ENCODE measurements at regions not wholly inside any gene's neighbourhood (a gene's known extent, or its start where the extent isn't known, plus 50 kb on each side); places are given as distances from the start of the nearest gene placed in this dataset.
"Not testable (repeated sequence)": the region's sequence is repeated elsewhere in the genome, so short reads cannot be mapped to it uniquely, and the experiment has no call there.

DNA sequence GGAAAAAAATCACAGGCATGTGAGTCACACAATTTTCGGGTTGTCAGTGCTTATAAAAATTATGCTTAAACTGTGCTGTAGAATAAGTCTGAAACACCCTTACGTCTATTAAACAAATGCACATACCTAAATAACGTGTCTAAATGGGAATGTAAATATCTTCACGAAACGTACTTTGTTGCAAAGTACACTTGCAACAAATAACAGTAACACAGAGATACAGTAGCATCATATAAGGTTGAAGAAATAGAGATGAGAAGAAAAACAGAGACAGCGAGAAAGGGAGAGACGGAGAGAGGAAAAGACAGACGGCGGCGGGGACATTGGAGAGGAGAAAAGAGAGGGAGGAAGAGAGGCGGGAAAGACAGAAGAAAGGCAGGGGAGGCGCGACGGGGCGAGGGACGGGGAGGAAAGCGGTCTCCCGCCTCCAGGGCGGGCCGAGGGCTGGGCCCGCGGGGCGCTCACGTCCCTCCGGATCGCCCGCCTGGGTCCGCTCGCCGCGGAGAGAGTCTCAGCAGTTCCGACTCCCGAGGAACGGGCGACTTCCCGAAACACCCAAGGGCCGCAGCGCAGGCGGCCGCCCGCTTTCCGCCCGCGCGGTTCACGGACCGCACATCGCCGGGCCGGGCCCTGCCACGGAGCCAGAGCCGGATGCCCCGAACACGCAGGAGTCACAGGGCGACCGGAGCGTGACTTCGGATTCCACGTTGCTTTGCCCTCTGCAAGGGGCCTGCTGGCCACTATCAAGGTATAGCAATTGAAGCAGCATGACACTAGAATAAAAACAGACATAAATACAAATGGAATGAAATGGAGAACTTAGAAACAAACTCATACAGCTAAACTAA lies 153.4 kb downstream of the LMLN start:
- Histone ChIP-seq H3K4ac (ENCODE audit: low read depth in 1 of 2, low read length in 2 of 2) (no peak overlapping the region), H2BK12ac (ENCODE audit: low read length in 2 of 2) (no peak overlapping the region), H3K4me1 (ENCODE audit: control insufficient read depth, insufficient read depth, low read depth, low read length) (peaks cover 5% of the 10 kb centered on the region), H4K91ac (ENCODE audit: low read length) (no peak overlapping the region), H3K27me3 (ENCODE audit: control insufficient read depth in 1 of 2, insufficient read depth in 1 of 2, low read length in 2 of 2) (peaks cover 45 to 76% of the 10 kb centered on the region in 2 experiments), H3K36me3 (ENCODE audit: control insufficient read depth in 1 of 2, insufficient read depth in 2 of 2, low read depth in 1 of 2, low read length in 2 of 2) (no peaks in the 10 kb centered on the region), H2BK120ac (ENCODE audit: low read depth, low read length) (no peak overlapping the region), H3K14ac (ENCODE audit: low read length in 2 of 2) (no peak overlapping the region), H3K23ac (ENCODE audit: low read length in 2 of 2) (no peak overlapping the region), H2AFZ (ENCODE audit: low read depth, low read length) (peak overlapping the region; percentile 1), H3K4me2 (ENCODE audit: low read length, poor library complexity, severe bottlenecking) (peak overlapping the region; percentile 67), H3K9me3 (ENCODE audit: control insufficient read depth, low read length) (no peaks in the 10 kb centered on the region), H2BK5ac (ENCODE audit: low read depth, low read length, poor library complexity, severe bottlenecking) (no peak overlapping the region), H2AK5ac (ENCODE audit: low read length, severe bottlenecking) (no peak overlapping the region), H3K27ac (ENCODE audit: low read length, poor library complexity, severe bottlenecking) (no peak overlapping the region), H2BK15ac (ENCODE audit: low read depth, poor library complexity, severe bottlenecking) (no peak overlapping the region), H3K18ac (ENCODE audit: low read depth in 1 of 2, low read length in 2 of 2) (no peak overlapping the region), H3K79me1 (replicated peaks; ENCODE audit: low read length, poor library complexity, severe bottlenecking) (no peaks in the 10 kb centered on the region), H3K4me3 (ENCODE audit: insufficient read depth in 1 of 2, low read depth in 1 of 2, low read length in 2 of 2) (peak overlapping the region; percentile 7 to 65), H4K8ac (ENCODE audit: low read length) (no peak overlapping the region), H3K9ac (ENCODE audit: low read length) (peak overlapping the region; percentile 12)
- DNase-seq = peak; percentile 3
- 7% methylated on average over 31 of the region's 59 CpGs for WGBS

DNA sequence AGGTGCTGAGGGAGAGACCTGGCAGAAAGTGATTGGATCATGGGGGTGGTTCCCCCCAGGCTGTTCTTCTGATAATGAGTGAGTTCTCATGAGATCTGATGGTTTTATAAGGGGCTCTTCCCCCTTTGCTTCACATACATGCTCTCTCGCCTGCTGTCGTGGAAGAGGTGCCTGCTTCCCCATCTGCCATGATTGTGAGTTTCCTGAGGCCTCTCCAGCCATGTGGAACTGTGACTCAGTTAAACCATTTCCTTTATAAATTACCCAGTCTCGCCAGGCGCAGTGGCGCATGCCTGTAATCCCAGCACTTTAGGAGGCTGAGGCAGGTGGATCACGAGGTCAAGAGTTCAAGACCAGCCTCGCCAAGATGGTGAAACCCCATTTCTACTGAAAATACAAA lies 154.5 kb downstream of the LMLN start:
- H4K91ac ChIP-seq (ENCODE audit: low read length); DNase-seq; H3K23ac ChIP-seq (ENCODE audit: low read length in 2 of 2); H3K79me1 ChIP-seq (replicated peaks; ENCODE audit: low read length, poor library complexity, severe bottlenecking); H2BK120ac ChIP-seq (ENCODE audit: low read depth, low read length); H3K27ac ChIP-seq (ENCODE audit: low read length, poor library complexity, severe bottlenecking); H3K36me3 ChIP-seq (ENCODE audit: control insufficient read depth in 1 of 2, insufficient read depth in 2 of 2, low read depth in 1 of 2, low read length in 2 of 2); H3K4ac ChIP-seq (ENCODE audit: low read depth in 1 of 2, low read length in 2 of 2); H3K4me2 ChIP-seq (ENCODE audit: low read length, poor library complexity, severe bottlenecking); H3K4me1 ChIP-seq (ENCODE audit: control insufficient read depth, insufficient read depth, low read depth, low read length); H2BK5ac ChIP-seq (ENCODE audit: low read depth, low read length, poor library complexity, severe bottlenecking); H3K4me3 ChIP-seq (ENCODE audit: insufficient read depth in 1 of 2, low read depth in 1 of 2, low read length in 2 of 2); H2AK5ac ChIP-seq (ENCODE audit: low read length, severe bottlenecking); H2BK15ac ChIP-seq (ENCODE audit: low read depth, poor library complexity, severe bottlenecking); H2BK12ac ChIP-seq (ENCODE audit: low read length in 2 of 2); H3K18ac ChIP-seq (ENCODE audit: low read depth in 1 of 2, low read length in 2 of 2); H4K8ac ChIP-seq (ENCODE audit: low read length); H3K14ac ChIP-seq (ENCODE audit: low read length in 2 of 2); H2AFZ ChIP-seq (ENCODE audit: low read depth, low read length); H3K9me3 ChIP-seq (ENCODE audit: control insufficient read depth, low read length); H3K9ac ChIP-seq (ENCODE audit: low read length): not testable (repeated sequence)
- peaks cover 41 to 69% of the 10 kb centered on the region in 2 experiments for H3K27me3 ChIP-seq (ENCODE audit: control insufficient read depth in 1 of 2, insufficient read depth in 1 of 2, low read length in 2 of 2)
- 84% methylated on average over 7 of the region's 7 CpGs for WGBS

DNA sequence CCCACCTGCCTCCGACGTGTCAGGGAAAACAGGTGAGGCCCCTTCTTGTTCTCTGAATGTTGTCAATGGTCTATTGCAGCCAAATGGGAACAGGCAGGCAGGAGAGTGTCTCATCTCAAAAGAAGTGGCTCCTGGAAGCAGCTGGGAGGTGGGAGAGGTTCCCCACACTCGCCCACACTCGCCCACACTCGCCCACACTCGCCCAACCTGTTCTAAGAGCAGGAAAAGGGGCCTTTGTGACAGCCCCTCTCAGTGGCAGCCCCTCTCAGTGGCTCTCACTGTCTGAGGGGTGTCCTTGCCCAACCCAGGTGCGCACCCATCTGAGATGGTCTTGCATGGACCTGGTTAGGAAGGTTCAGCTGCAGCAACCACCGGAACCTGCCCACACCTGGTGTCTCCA lies 162.2 kb downstream of the LMLN start:
- H3K4me3 ChIP-seq (ENCODE audit: insufficient read depth in 1 of 2, low read depth in 1 of 2, low read length in 2 of 2); H3K9me3 ChIP-seq (ENCODE audit: control insufficient read depth, low read length); H3K4ac ChIP-seq (ENCODE audit: low read depth in 1 of 2, low read length in 2 of 2); H2BK15ac ChIP-seq (ENCODE audit: low read depth, poor library complexity, severe bottlenecking); H3K14ac ChIP-seq (ENCODE audit: low read length in 2 of 2); H3K18ac ChIP-seq (ENCODE audit: low read depth in 1 of 2, low read length in 2 of 2); H3K36me3 ChIP-seq (ENCODE audit: control insufficient read depth in 1 of 2, insufficient read depth in 2 of 2, low read depth in 1 of 2, low read length in 2 of 2); H3K79me1 ChIP-seq (replicated peaks; ENCODE audit: low read length, poor library complexity, severe bottlenecking); DNase-seq; H2BK5ac ChIP-seq (ENCODE audit: low read depth, low read length, poor library complexity, severe bottlenecking); H2BK12ac ChIP-seq (ENCODE audit: low read length in 2 of 2); H3K4me2 ChIP-seq (ENCODE audit: low read length, poor library complexity, severe bottlenecking); H3K9ac ChIP-seq (ENCODE audit: low read length); H2BK120ac ChIP-seq (ENCODE audit: low read depth, low read length); H3K4me1 ChIP-seq (ENCODE audit: control insufficient read depth, insufficient read depth, low read depth, low read length); H2AFZ ChIP-seq (ENCODE audit: low read depth, low read length); H4K8ac ChIP-seq (ENCODE audit: low read length); H3K23ac ChIP-seq (ENCODE audit: low read length in 2 of 2); H3K27ac ChIP-seq (ENCODE audit: low read length, poor library complexity, severe bottlenecking); H2AK5ac ChIP-seq (ENCODE audit: low read length, severe bottlenecking); H4K91ac ChIP-seq (ENCODE audit: low read length): not testable (repeated sequence)
- 81% methylated on average over 5 of the region's 8 CpGs for WGBS
- H3K27me3 ChIP-seq (ENCODE audit: control insufficient read depth in 1 of 2, insufficient read depth in 1 of 2, low read length in 2 of 2) = peaks cover 17 to 27% of the 10 kb centered on the region in 2 experiments

DNA sequence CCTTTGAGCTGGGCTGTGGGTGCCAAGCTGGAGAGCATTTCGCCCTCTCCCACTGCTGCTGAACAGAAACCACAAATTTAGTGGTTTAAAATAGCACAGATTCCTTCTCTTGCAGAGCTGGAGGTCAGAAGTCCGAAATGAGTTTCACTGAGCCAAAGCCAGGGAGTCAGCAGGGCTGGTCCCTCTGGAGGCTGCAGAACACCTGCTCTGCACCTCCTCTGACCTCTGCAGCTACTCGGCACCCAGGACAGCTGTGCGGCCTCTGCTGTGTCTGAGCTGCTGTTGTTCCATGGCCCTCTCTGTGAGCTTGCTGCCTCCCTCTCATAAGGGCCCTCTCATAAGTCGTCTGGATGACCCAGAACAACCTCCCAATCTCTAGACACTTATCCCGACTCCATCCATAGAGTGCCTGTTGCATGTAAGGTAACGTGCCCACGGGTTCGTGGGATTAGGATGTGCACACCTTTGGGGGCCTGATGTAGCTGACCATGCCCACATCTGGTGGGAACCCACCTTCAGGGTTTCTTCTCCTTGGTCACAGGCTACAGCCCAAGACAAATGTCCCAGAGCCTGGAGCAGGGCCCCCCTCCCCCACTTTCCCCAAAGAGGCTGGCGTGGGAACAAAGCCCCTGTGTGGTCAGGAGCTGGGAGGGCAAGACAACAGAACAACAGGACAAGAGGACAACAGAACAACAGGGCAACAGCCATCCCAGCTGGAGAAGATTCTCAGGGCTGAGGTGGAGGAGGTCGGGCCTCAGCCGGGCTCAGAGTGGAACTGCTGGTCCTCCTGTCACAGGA lies 177.2 kb downstream of the LMLN start:
- not testable (repeated sequence) for DNase-seq; H3K27me3 ChIP-seq (ENCODE audit: control insufficient read depth in 1 of 2, insufficient read depth in 1 of 2, low read length in 2 of 2); H3K4ac ChIP-seq (ENCODE audit: low read depth in 1 of 2, low read length in 2 of 2); H3K23ac ChIP-seq (ENCODE audit: low read length in 2 of 2); H2BK5ac ChIP-seq (ENCODE audit: low read depth, low read length, poor library complexity, severe bottlenecking); H3K4me2 ChIP-seq (ENCODE audit: low read length, poor library complexity, severe bottlenecking); H3K4me1 ChIP-seq (ENCODE audit: control insufficient read depth, insufficient read depth, low read depth, low read length); H4K91ac ChIP-seq (ENCODE audit: low read length); H2BK15ac ChIP-seq (ENCODE audit: low read depth, poor library complexity, severe bottlenecking); H2AK5ac ChIP-seq (ENCODE audit: low read length, severe bottlenecking); H3K18ac ChIP-seq (ENCODE audit: low read depth in 1 of 2, low read length in 2 of 2); H3K9ac ChIP-seq (ENCODE audit: low read length); H2BK12ac ChIP-seq (ENCODE audit: low read length in 2 of 2); H2AFZ ChIP-seq (ENCODE audit: low read depth, low read length); H3K14ac ChIP-seq (ENCODE audit: low read length in 2 of 2); H3K27ac ChIP-seq (ENCODE audit: low read length, poor library complexity, severe bottlenecking); H2BK120ac ChIP-seq (ENCODE audit: low read depth, low read length); H3K36me3 ChIP-seq (ENCODE audit: control insufficient read depth in 1 of 2, insufficient read depth in 2 of 2, low read depth in 1 of 2, low read length in 2 of 2); H4K8ac ChIP-seq (ENCODE audit: low read length); H3K4me3 ChIP-seq (ENCODE audit: insufficient read depth in 1 of 2, low read depth in 1 of 2, low read length in 2 of 2); H3K79me1 ChIP-seq (replicated peaks; ENCODE audit: low read length, poor library complexity, severe bottlenecking); H3K9me3 ChIP-seq (ENCODE audit: control insufficient read depth, low read length)
- WGBS = 71% methylated on average over 4 of the region's 12 CpGs

All from mesenchymal stem cell (in vitro differentiated cells and primary cell).